ENCODE measurements at regions not wholly inside any gene's neighbourhood (a gene's known extent, or its start where the extent isn't known, plus 50 kb on each side); places are given as distances from the start of the nearest gene placed in this dataset.

DNA sequence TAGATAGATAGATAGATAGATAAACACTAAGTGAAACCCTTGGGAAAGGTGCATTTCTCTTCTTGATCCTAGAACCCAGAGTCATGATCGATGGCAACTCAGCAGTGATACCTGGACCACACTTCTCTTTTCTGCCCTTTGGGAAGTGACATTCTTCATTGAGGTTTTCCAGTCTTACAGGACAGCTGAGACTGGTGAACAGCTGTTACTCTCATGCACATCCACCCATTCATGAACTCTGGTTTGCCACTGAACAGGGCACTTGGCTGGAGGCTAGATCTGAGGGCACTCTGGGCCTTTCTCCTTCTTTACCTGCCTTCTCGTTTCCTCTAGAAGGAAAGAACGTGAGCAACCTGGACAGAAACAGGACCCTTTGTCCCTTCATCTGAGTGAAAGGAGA, 164.5 kb downstream of the DRD1 start:
- no peaks in the 10 kb centered on the region for H3K9me2 ChIP-seq (replicated peaks; ENCODE audit: control insufficient read depth, low read length)
- H3K4me3 ChIP-seq (ENCODE audit: low read length): no peak overlapping the region
- no peak overlapping the region for H3K27ac ChIP-seq (ENCODE audit: low read depth, low read length)
- no peaks in the 10 kb centered on the region for H3K36me3 ChIP-seq (ENCODE audit: control insufficient read depth, low read length)
- no peaks in the 10 kb centered on the region for H4K20me1 ChIP-seq (ENCODE audit: control insufficient read depth, insufficient read depth, low read depth, low read length)
- H3K79me2 ChIP-seq (ENCODE audit: control insufficient read depth, low read length): no peaks in the 10 kb centered on the region
- H3F3A ChIP-seq (ENCODE audit: control insufficient read depth, insufficient read depth): no peaks in the 10 kb centered on the region
- peaks cover 5% of the 10 kb centered on the region for H3K4me1 ChIP-seq (ENCODE audit: control insufficient read depth, low read length)
- TF ChIP-seq, protein P1, sequence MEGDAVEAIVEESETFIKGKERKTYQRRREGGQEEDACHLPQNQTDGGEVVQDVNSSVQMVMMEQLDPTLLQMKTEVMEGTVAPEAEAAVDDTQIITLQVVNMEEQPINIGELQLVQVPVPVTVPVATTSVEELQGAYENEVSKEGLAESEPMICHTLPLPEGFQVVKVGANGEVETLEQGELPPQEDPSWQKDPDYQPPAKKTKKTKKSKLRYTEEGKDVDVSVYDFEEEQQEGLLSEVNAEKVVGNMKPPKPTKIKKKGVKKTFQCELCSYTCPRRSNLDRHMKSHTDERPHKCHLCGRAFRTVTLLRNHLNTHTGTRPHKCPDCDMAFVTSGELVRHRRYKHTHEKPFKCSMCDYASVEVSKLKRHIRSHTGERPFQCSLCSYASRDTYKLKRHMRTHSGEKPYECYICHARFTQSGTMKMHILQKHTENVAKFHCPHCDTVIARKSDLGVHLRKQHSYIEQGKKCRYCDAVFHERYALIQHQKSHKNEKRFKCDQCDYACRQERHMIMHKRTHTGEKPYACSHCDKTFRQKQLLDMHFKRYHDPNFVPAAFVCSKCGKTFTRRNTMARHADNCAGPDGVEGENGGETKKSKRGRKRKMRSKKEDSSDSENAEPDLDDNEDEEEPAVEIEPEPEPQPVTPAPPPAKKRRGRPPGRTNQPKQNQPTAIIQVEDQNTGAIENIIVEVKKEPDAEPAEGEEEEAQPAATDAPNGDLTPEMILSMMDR (IDR thresholded peaks at IDR 0.05; ENCODE audit: low read depth, low read length, poor library complexity, severe bottlenecking): no peak
- TF ChIP-seq EZH2phosphoT487 (IDR thresholded peaks at IDR 0.05; ENCODE audit: borderline replicate concordance, low read length): no peak
- H3K9me3 ChIP-seq (ENCODE audit: control insufficient read depth, insufficient read depth, low read length): no peaks in the 10 kb centered on the region
- no peak overlapping the region for H3K4me2 ChIP-seq (ENCODE audit: low read length)
- H3K27me3 ChIP-seq (ENCODE audit: control insufficient read depth, low read length): no peaks in the 10 kb centered on the region

GRCh38 chr5:175275748-175276147, 168.2 kb downstream of the DRD1 start:
- Histone ChIP-seq H3K4me2 (ENCODE audit: low read length) (no peak overlapping the region), H3F3A (ENCODE audit: control insufficient read depth, insufficient read depth) (no peaks in the 10 kb centered on the region), H3K4me3 (ENCODE audit: low read length) (no peak overlapping the region), H3K4me1 (ENCODE audit: control insufficient read depth, low read length) (no peaks in the 10 kb centered on the region), H3K9me2 (replicated peaks; ENCODE audit: control insufficient read depth, low read length) (no peaks in the 10 kb centered on the region), H3K36me3 (ENCODE audit: control insufficient read depth, low read length) (no peaks in the 10 kb centered on the region), H3K9me3 (ENCODE audit: control insufficient read depth, insufficient read depth, low read length) (no peaks in the 10 kb centered on the region), H3K27me3 (ENCODE audit: control insufficient read depth, low read length) (no peaks in the 10 kb centered on the region), H4K20me1 (ENCODE audit: control insufficient read depth, insufficient read depth, low read depth, low read length) (no peaks in the 10 kb centered on the region), H3K27ac (ENCODE audit: low read depth, low read length) (no peak overlapping the region), H3K79me2 (ENCODE audit: control insufficient read depth, low read length) (no peaks in the 10 kb centered on the region)
- TF ChIP-seq, protein P1 (IDR thresholded peaks at IDR 0.05; ENCODE audit: low read depth, low read length, poor library complexity, severe bottlenecking): no peak
- no peak for TF ChIP-seq EZH2phosphoT487 (IDR thresholded peaks at IDR 0.05; ENCODE audit: borderline replicate concordance, low read length)

GRCh38 chr5:175275097-175275496, 168.9 kb downstream of the DRD1 start:
- Histone ChIP-seq H3K36me3 (ENCODE audit: control insufficient read depth, low read length) (no peaks in the 10 kb centered on the region), H3K27me3 (ENCODE audit: control insufficient read depth, low read length) (no peaks in the 10 kb centered on the region), H3K79me2 (ENCODE audit: control insufficient read depth, low read length) (no peaks in the 10 kb centered on the region), H3K4me1 (ENCODE audit: control insufficient read depth, low read length) (no peaks in the 10 kb centered on the region), H3K9me2 (replicated peaks; ENCODE audit: control insufficient read depth, low read length) (no peaks in the 10 kb centered on the region), H3K27ac (ENCODE audit: low read depth, low read length) (no peak overlapping the region), H3K4me2 (ENCODE audit: low read length) (no peak overlapping the region), H4K20me1 (ENCODE audit: control insufficient read depth, insufficient read depth, low read depth, low read length) (no peaks in the 10 kb centered on the region), H3F3A (ENCODE audit: control insufficient read depth, insufficient read depth) (no peaks in the 10 kb centered on the region), H3K9me3 (ENCODE audit: control insufficient read depth, insufficient read depth, low read length) (no peaks in the 10 kb centered on the region), H3K4me3 (ENCODE audit: low read length) (no peak overlapping the region)
- no peak for TF ChIP-seq EZH2phosphoT487 (IDR thresholded peaks at IDR 0.05; ENCODE audit: borderline replicate concordance, low read length)
- TF ChIP-seq, protein P1 (IDR thresholded peaks at IDR 0.05; ENCODE audit: low read depth, low read length, poor library complexity, severe bottlenecking): no peak

DNA sequence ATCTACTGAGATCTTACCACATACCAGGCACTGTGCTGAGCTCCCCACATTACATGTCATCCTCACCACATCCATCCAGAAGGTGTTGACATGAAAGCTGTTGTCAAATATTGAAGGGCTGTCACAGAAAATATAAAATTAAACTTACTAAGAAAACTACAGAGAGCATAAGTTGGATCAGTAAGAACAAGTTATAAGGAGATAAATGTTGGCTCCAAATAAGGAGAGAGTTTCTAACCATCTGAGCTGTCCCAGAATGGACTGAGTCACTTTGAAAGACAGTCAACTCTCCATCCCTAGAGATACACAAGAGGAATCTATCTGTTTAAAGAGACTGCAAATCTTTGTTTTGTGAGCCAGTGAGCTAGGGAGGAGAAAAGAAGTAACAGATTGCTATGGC, 169.8 kb downstream of the DRD1 start:
- no peaks in the 10 kb centered on the region for H3K4me1 ChIP-seq (ENCODE audit: control insufficient read depth, low read length)
- H3F3A ChIP-seq (ENCODE audit: control insufficient read depth, insufficient read depth): no peaks in the 10 kb centered on the region
- no peaks in the 10 kb centered on the region for H3K9me2 ChIP-seq (replicated peaks; ENCODE audit: control insufficient read depth, low read length)
- H3K4me3 ChIP-seq (ENCODE audit: low read length): no peak overlapping the region
- no peaks in the 10 kb centered on the region for H4K20me1 ChIP-seq (ENCODE audit: control insufficient read depth, insufficient read depth, low read depth, low read length)
- H3K27ac ChIP-seq (ENCODE audit: low read depth, low read length): no peak overlapping the region
- H3K4me2 ChIP-seq (ENCODE audit: low read length): no peak overlapping the region
- no peaks in the 10 kb centered on the region for H3K27me3 ChIP-seq (ENCODE audit: control insufficient read depth, low read length)
- no peaks in the 10 kb centered on the region for H3K36me3 ChIP-seq (ENCODE audit: control insufficient read depth, low read length)
- TF ChIP-seq EZH2phosphoT487 (IDR thresholded peaks at IDR 0.05; ENCODE audit: borderline replicate concordance, low read length): no peak
- TF ChIP-seq, protein P1 (IDR thresholded peaks at IDR 0.05; ENCODE audit: low read depth, low read length, poor library complexity, severe bottlenecking): no peak
- H3K79me2 ChIP-seq (ENCODE audit: control insufficient read depth, low read length): no peaks in the 10 kb centered on the region
- H3K9me3 ChIP-seq (ENCODE audit: control insufficient read depth, insufficient read depth, low read length): no peaks in the 10 kb centered on the region

All from DOHH2 (cell line).